Gastrocnemius medialis (tissue), 4 donors: ENCODE measurements at regions not wholly inside any gene's neighbourhood (a gene's known extent, or its start where the extent isn't known, plus 50 kb on each side); places are given as distances from the start of the nearest gene placed in this dataset.

Source experiments
- POLR2A ChIP-seq, 2 donors: fragments of 450-650 bp; IDR thresholded peaks; one replicate each; pipeline ENCODE4 v1.6.1; 2017; ENCODE audit warnings: antibody characterized with exemption in 2 of 2, mild to moderate bottlenecking in 2 of 2, moderate library complexity in 2 of 2
- TF ChIP-seq, protein P1 (sequence below), 5 experiments: fragments of 450-650 bp in 3 of 5; fragments of 200-600 bp in 2 of 5; sonication (generic) in 2 of 5; IDR thresholded peaks in 4 of 5; conservative IDR thresholded peaks in 1 of 5; 1 replicate in 4 of 5; 2 replicates in 1 of 5; pipeline ENCODE4 v1.5.1; 2016 to 2019; ENCODE audit warnings: antibody characterized with exemption in 5 of 5, mild to moderate bottlenecking in 3 of 5, moderate library complexity in 3 of 5

DNA sequence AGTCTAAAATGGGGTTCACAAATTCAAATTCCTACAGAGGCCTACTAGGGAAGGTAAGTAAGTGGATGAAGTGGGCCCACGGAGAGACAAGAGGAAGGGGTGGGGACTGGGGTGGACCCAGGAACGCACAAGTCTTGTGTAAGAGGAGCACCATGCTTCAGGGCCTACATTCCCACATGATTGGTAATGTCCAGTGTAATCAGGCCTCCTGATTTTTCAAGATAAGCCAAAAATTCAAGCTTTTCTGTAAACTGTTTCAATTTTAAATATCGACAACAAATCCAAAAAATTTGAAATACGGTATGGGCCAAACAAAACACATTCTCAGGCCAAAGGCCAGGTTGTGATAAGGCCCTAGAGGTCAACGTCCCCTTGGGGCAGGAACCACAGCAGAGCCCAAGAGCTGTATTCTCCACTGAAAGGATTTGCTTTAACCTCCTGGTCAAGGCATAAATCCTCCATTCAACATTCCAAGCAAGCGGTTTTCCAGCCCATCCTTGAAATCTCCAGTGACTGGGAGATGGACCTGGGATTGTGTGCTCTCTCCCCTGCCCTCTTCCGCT, 116.4 kb downstream of the TRIM29 start:
- TF ChIP-seq, protein P1, sequence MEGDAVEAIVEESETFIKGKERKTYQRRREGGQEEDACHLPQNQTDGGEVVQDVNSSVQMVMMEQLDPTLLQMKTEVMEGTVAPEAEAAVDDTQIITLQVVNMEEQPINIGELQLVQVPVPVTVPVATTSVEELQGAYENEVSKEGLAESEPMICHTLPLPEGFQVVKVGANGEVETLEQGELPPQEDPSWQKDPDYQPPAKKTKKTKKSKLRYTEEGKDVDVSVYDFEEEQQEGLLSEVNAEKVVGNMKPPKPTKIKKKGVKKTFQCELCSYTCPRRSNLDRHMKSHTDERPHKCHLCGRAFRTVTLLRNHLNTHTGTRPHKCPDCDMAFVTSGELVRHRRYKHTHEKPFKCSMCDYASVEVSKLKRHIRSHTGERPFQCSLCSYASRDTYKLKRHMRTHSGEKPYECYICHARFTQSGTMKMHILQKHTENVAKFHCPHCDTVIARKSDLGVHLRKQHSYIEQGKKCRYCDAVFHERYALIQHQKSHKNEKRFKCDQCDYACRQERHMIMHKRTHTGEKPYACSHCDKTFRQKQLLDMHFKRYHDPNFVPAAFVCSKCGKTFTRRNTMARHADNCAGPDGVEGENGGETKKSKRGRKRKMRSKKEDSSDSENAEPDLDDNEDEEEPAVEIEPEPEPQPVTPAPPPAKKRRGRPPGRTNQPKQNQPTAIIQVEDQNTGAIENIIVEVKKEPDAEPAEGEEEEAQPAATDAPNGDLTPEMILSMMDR (IDR thresholded peaks at IDR 0.05 in 4 of 5, conservative IDR thresholded peaks at IDR 0.05 in 1 of 5): no peak
- no peak for TF ChIP-seq POLR2A (IDR thresholded peaks at IDR 0.05)
